ENCODE measurements at regions not wholly inside any gene's neighbourhood (a gene's known extent, or its start where the extent isn't known, plus 50 kb on each side); places are given as distances from the start of the nearest gene placed in this dataset.

GRCh38 chr1:207261971-207262370, 59.5 kb upstream of the CD55 start:
- TF ChIP-seq POLR2A (IDR thresholded peaks at IDR 0.05) (no peak), CTCF (IDR thresholded peaks at IDR 0.05) (no peak)
